Type B pancreatic cell (in vitro differentiated cells): ENCODE measurements at regions not wholly inside any gene's neighbourhood (a gene's known extent, or its start where the extent isn't known, plus 50 kb on each side); places are given as distances from the start of the nearest gene placed in this dataset.

ENCODE experiments used
- DNase-seq: peaks from one replicate; pipeline ENCODE4 v3.0.0; 2021; ENCODE audit warnings: mixed read lengths; ENCODE audit not compliant: unreplicated experiment; ENCODE audit errors: extremely low spot score
- H3K27ac Mint-ChIP-seq: 2 replicates; pipeline ENCODE4 v1.8.0; 2021; ENCODE audit warnings: mild to moderate bottlenecking, mixed read lengths
- H3K27me3 Mint-ChIP-seq: 2 replicates; pipeline ENCODE4 v1.8.0; 2021; ENCODE audit warnings: mixed read lengths
- H3K36me3 Mint-ChIP-seq: 2 replicates; pipeline ENCODE4 v1.8.0; 2021; ENCODE audit warnings: mixed read lengths
- H3K4me1 Mint-ChIP-seq: one replicate; pipeline ENCODE4 v1.8.0; 2021; ENCODE audit warnings: mixed read lengths; ENCODE audit not compliant: unreplicated experiment
- H3K4me3 Mint-ChIP-seq: 2 replicates; pipeline ENCODE4 v1.8.0; 2021; ENCODE audit warnings: mild to moderate bottlenecking, mixed read lengths
- H3K9me3 Mint-ChIP-seq: 2 replicates; pipeline ENCODE4 v1.8.0; 2021; ENCODE audit warnings: mixed read lengths
- TF ChIP-seq, protein P1 (sequence below): fragments of 200-600 bp; sonication (generic); conservative IDR thresholded peaks from 2 replicates; pipeline ENCODE4 v1.5.0; 2021; ENCODE audit warnings: antibody characterized with exemption, mild to moderate bottlenecking

DNA sequence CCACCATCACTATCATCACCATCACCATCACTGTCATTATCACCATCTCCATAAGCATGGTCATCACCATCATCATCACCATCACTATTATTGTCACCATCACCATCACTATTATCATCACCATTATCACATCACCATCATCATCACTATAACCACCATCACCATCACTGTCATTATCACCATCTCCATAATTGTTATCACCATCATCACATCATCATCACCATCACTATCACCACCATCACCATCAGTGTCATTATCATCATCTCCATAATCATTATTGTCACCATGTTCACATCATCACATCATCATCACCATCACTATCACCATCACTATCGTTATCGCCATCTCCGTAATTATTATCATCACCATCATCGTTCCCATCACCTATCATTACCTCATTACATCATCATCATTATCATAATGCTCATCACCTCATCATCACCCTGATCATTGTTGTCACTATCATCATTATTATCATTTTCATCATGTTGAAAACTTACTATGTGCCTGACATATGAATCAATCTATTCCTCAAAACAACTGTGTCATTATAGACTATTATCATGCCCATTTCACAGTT lies 280.3 kb upstream of the HS6ST1 start:
- H3K4me1 Mint-ChIP-seq = peaks cover 12% of the 10 kb centered on the region
- DNase-seq = no peak
- no peak overlapping the region for H3K4me3 Mint-ChIP-seq
- TF ChIP-seq, protein P1, sequence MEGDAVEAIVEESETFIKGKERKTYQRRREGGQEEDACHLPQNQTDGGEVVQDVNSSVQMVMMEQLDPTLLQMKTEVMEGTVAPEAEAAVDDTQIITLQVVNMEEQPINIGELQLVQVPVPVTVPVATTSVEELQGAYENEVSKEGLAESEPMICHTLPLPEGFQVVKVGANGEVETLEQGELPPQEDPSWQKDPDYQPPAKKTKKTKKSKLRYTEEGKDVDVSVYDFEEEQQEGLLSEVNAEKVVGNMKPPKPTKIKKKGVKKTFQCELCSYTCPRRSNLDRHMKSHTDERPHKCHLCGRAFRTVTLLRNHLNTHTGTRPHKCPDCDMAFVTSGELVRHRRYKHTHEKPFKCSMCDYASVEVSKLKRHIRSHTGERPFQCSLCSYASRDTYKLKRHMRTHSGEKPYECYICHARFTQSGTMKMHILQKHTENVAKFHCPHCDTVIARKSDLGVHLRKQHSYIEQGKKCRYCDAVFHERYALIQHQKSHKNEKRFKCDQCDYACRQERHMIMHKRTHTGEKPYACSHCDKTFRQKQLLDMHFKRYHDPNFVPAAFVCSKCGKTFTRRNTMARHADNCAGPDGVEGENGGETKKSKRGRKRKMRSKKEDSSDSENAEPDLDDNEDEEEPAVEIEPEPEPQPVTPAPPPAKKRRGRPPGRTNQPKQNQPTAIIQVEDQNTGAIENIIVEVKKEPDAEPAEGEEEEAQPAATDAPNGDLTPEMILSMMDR = no peak
- no peak overlapping the region for H3K27ac Mint-ChIP-seq
- H3K36me3 Mint-ChIP-seq = no peaks in the 10 kb centered on the region
- no peaks in the 10 kb centered on the region for H3K9me3 Mint-ChIP-seq
- peaks cover 4% of the 10 kb centered on the region for H3K27me3 Mint-ChIP-seq

- no peaks in the 10 kb centered on the region for H3K9me3 Mint-ChIP-seq
- no peak overlapping the region for H3K4me3 Mint-ChIP-seq
- H3K27ac Mint-ChIP-seq = no peak overlapping the region
- peaks cover 12% of the 10 kb centered on the region for H3K4me1 Mint-ChIP-seq
- TF ChIP-seq, protein P1 = no peak
- no peak for DNase-seq
- no peaks in the 10 kb centered on the region for H3K36me3 Mint-ChIP-seq
- H3K27me3 Mint-ChIP-seq = peaks cover 4% of the 10 kb centered on the region
Observed at GRCh38 chr2:128599700-128600099, 281.0 kb upstream of the HS6ST1 start.

GRCh38 chr2:128600581-128601297 lies 282.1 kb upstream of the HS6ST1 start:
- H3K9me3 Mint-ChIP-seq = no peaks in the 10 kb centered on the region
- TF ChIP-seq, protein P1 = no peak
- no peaks in the 10 kb centered on the region for H3K27me3 Mint-ChIP-seq
- H3K27ac Mint-ChIP-seq = no peak overlapping the region
- peaks cover 5% of the 10 kb centered on the region for H3K4me1 Mint-ChIP-seq
- no peak for DNase-seq
- no peaks in the 10 kb centered on the region for H3K36me3 Mint-ChIP-seq
- H3K4me3 Mint-ChIP-seq = no peak overlapping the region

DNA sequence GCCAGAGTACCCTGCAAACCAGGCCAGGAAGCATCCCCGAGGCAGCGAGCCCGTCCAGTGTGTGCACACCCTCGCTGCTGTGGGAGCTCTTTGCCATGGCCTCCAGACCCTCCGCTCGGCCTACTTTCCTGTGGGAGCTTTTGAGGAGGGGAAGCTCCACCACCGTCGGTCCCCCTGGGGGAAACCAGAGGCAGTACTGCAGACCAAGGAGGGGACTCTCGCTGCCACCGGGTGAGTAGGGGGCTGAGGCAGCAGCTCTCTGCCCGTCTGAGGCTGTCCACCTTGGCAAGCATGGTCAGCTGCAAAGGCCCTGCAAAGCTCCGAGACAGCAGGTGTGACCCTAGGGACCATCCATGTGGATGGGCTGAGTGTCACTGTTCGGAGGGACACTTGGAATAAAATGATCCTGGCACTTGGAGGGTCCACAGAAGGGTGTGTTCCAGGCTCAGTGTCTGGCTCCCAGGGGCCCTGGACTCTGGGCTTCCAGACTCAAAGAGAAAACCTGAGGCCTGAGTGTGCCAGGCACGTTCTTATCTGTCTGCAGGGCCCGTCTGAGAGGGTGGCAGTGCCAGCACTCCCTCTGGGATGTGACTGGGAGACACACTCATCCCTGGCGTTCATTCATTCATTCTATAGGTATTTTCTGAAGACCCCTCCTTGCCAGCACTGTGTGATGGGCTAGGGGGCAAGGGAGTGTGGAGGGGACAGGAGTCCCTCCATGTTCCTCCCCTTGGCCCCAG lies 282.8 kb upstream of the HS6ST1 start:
- Mint-ChIP-seq H3K4me1 (peaks cover 5% of the 10 kb centered on the region), H3K36me3 (no peaks in the 10 kb centered on the region), H3K4me3 (no peak overlapping the region), H3K27ac (no peak overlapping the region), H3K9me3 (no peaks in the 10 kb centered on the region), H3K27me3 (no peaks in the 10 kb centered on the region)
- TF ChIP-seq, protein P1 = no peak
- no peak for DNase-seq

GRCh38 chr2:128602038-128602698 lies 283.5 kb upstream of the HS6ST1 start:
- DNase-seq = no peak
- H3K36me3 Mint-ChIP-seq = no peaks in the 10 kb centered on the region
- no peaks in the 10 kb centered on the region for H3K27me3 Mint-ChIP-seq
- H3K4me3 Mint-ChIP-seq = no peak overlapping the region
- peaks cover 7% of the 10 kb centered on the region for H3K4me1 Mint-ChIP-seq
- H3K9me3 Mint-ChIP-seq = no peaks in the 10 kb centered on the region
- TF ChIP-seq, protein P1 = no peak
- H3K27ac Mint-ChIP-seq = no peak overlapping the region
